ENCODE measurements at regions not wholly inside any gene's neighbourhood (a gene's known extent, or its start where the extent isn't known, plus 50 kb on each side); places are given as distances from the start of the nearest gene placed in this dataset.
A peak's percentile ranks its signal among the peaks of the same experiment; 100 is the strongest.

- H3K36me3 ChIP-seq = no peaks in the 10 kb centered on the region
- no peak overlapping the region for H3K27ac ChIP-seq
- H3K4me3 ChIP-seq = no peak overlapping the region
- WGBS, 5 donors = 20 to 47% (median 40%) methylated on average over 1 of the region's 1 CpG
- intact Hi-C loops (cut with DNase I; ENCODE audit: low total_unique reads) = no loop called here
- no peak for DNase-seq
- H3K27me3 ChIP-seq = no peaks in the 10 kb centered on the region
- H3K9me3 ChIP-seq = no peaks in the 10 kb centered on the region
- H3K4me1 ChIP-seq = no peaks in the 10 kb centered on the region
- no peak for TF ChIP-seq EP300 (IDR thresholded peaks at IDR 0.05)
- TF ChIP-seq CTCF (IDR thresholded peaks at IDR 0.05) = no peak
- no peak for TF ChIP-seq POLR2A (IDR thresholded peaks at IDR 0.05)
- TF ChIP-seq POLR2AphosphoS5 (IDR thresholded peaks at IDR 0.05) = no peak
Observed at GRCh38 chr2:22442051-22442450, 942.9 kb upstream of the KLHL29 start.

GRCh38 chr2:22444281-22444680 is 940.7 kb upstream of the KLHL29 start:
- Histone ChIP-seq H3K4me3 (no peak overlapping the region), H3K9me3 (no peaks in the 10 kb centered on the region), H3K4me1 (no peaks in the 10 kb centered on the region), H3K27ac (no peak overlapping the region), H3K36me3 (no peaks in the 10 kb centered on the region), H3K27me3 (no peaks in the 10 kb centered on the region)
- no peak for TF ChIP-seq EP300 (IDR thresholded peaks at IDR 0.05)
- no peak for TF ChIP-seq POLR2AphosphoS5 (IDR thresholded peaks at IDR 0.05)
- TF ChIP-seq CTCF (IDR thresholded peaks at IDR 0.05) = no peak
- no peak for TF ChIP-seq POLR2A (IDR thresholded peaks at IDR 0.05)
- WGBS, 5 donors = 75 to 88% (median 84%) methylated on average over 1 of the region's 1 CpG
- no peak for DNase-seq
- intact Hi-C loops (cut with DNase I; ENCODE audit: low total_unique reads) = no loop called here

- TF ChIP-seq EP300 (IDR thresholded peaks at IDR 0.05) (no peak), POLR2AphosphoS5 (IDR thresholded peaks at IDR 0.05) (no peak), CTCF (IDR thresholded peaks at IDR 0.05) (no peak), POLR2A (IDR thresholded peaks at IDR 0.05) (no peak)
- H3K9me3 ChIP-seq = no peaks in the 10 kb centered on the region
- H3K27ac ChIP-seq = no peak overlapping the region
- 52 to 59% (median 55%) methylated on average over 5 of the region's 5 CpGs for WGBS, 5 donors
- no peak overlapping the region for H3K4me3 ChIP-seq
- H3K4me1 ChIP-seq = no peaks in the 10 kb centered on the region
- no peaks in the 10 kb centered on the region for H3K27me3 ChIP-seq
- H3K36me3 ChIP-seq = no peaks in the 10 kb centered on the region
- intact Hi-C loops (cut with DNase I; ENCODE audit: low total_unique reads) = no loop called here
- DNase-seq = no peak
Observed at GRCh38 chr2:22449696-22450095, 935.3 kb upstream of the KLHL29 start.

- intact Hi-C loops (cut with DNase I; ENCODE audit: low total_unique reads) = no loop called here
- H3K27me3 ChIP-seq = no peaks in the 10 kb centered on the region
- no peak for TF ChIP-seq CTCF (IDR thresholded peaks at IDR 0.05)
- no peak for TF ChIP-seq POLR2A (IDR thresholded peaks at IDR 0.05)
- no peak for TF ChIP-seq POLR2AphosphoS5 (IDR thresholded peaks at IDR 0.05)
- no peak for TF ChIP-seq EP300 (IDR thresholded peaks at IDR 0.05)
- no peaks in the 10 kb centered on the region for H3K36me3 ChIP-seq
- 72 to 79% (median 76%) methylated on average over 8 of the region's 8 CpGs for WGBS, 5 donors
- H3K4me1 ChIP-seq = no peaks in the 10 kb centered on the region
- no peaks in the 10 kb centered on the region for H3K9me3 ChIP-seq
- H3K27ac ChIP-seq = no peak overlapping the region
- no peak overlapping the region for H3K4me3 ChIP-seq
- DNase-seq = peak in 1 of 2 donors; percentile 19
Observed at GRCh38 chr2:22450831-22451230, 934.1 kb upstream of the KLHL29 start.
